BE2C (cell line): ENCODE measurements at regions not wholly inside any gene's neighbourhood (a gene's known extent, or its start where the extent isn't known, plus 50 kb on each side); places are given as distances from the start of the nearest gene placed in this dataset.

Experiments
- DNase-seq: peaks from one replicate; pipeline ENCODE4 v3.0.0-alpha.2; 2020
- H3K27me3 ChIP-seq: fragments of 250-450 bp; sonication (Bioruptor Pico); 2 replicates; pipeline ENCODE4 v1.5.1; 2020; ENCODE audit warnings: mild to moderate bottlenecking
- H3K36me3 ChIP-seq: fragments of 250-450 bp; sonication (Bioruptor Pico); 2 replicates; pipeline ENCODE4 v1.5.1; 2020; ENCODE audit warnings: mild to moderate bottlenecking
- H3K4me1 ChIP-seq: fragments of 250-450 bp; sonication (Bioruptor Pico); 2 replicates; pipeline ENCODE4 v1.5.1; 2020
- H3K4me3 ChIP-seq: 2 replicates; pipeline ENCODE4 v1.5.1; 2011; ENCODE audit warnings: low read depth, low read length
- H3K9me3 ChIP-seq: fragments of 250-450 bp; sonication (Bioruptor Pico); 2 replicates; pipeline ENCODE4 v1.5.1; 2020
- TF ChIP-seq, protein P1 (sequence below): IDR thresholded peaks from 2 replicates; pipeline ENCODE4 v1.5.1; 2012; ENCODE audit warnings: mild to moderate bottlenecking, low read depth, low read length

DNA sequence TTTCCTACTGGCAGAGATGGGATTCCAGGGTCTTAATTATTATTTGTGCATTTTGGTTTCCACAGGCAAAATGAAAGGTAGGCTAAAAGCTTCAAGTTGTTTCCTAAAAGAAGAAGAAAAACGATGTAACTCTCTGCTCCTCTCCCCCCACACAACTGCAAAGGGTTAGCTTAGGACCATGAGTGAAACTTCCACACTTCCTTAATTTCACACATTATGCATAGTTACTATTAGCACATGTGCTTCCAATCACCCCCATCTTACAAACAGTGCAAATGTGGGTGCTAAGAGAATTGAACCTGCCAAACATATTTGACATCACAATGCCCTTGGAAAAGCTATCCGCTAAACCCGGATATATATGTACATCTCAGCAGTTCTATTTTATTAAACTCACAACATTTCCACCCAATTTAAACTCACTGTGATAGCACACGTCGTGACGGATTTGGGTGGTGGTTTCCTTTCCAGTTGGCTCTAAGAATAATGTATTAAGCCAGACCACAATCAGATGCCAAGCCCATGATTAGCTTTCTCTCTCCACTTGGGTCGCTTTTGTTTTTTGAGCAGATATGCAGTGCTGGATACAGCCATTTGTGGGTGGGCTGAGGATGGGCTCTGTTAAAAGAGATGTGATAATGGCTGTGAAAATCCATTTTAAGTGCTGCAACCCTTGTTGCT, 245.0 kb upstream of the POU2AF2 start:
- no peak overlapping the region for H3K4me3 ChIP-seq
- TF ChIP-seq, protein P1, sequence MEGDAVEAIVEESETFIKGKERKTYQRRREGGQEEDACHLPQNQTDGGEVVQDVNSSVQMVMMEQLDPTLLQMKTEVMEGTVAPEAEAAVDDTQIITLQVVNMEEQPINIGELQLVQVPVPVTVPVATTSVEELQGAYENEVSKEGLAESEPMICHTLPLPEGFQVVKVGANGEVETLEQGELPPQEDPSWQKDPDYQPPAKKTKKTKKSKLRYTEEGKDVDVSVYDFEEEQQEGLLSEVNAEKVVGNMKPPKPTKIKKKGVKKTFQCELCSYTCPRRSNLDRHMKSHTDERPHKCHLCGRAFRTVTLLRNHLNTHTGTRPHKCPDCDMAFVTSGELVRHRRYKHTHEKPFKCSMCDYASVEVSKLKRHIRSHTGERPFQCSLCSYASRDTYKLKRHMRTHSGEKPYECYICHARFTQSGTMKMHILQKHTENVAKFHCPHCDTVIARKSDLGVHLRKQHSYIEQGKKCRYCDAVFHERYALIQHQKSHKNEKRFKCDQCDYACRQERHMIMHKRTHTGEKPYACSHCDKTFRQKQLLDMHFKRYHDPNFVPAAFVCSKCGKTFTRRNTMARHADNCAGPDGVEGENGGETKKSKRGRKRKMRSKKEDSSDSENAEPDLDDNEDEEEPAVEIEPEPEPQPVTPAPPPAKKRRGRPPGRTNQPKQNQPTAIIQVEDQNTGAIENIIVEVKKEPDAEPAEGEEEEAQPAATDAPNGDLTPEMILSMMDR, result no peak

DNA sequence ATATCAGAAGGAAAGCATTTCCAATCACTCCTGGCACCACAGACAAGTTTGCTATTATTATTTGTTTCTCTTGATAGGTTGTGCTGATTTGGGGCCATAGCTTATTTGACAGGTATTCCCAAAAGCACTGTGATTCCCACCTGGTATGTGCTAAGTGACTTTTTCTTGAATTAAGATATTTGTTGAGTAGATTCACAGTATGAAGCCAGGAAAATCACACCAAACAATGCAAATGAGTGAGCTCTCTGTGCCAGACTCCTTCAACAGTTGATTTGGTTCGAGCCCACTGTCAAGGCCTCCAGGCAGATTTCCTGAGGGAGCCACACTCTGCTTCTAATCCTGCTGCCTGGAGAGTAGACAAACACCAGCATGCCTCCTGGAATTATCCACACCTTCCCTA, 253.0 kb upstream of the POU2AF2 start:
- H3K4me3 ChIP-seq, result no peak overlapping the region
- H3K9me3 ChIP-seq, result no peaks in the 10 kb centered on the region
- H3K36me3 ChIP-seq, result no peaks in the 10 kb centered on the region
- H3K27me3 ChIP-seq, result no peaks in the 10 kb centered on the region
- H3K4me1 ChIP-seq, result no peaks in the 10 kb centered on the region
- TF ChIP-seq, protein P1, result no peak
- no peak for DNase-seq

More for the DNA sequence above, 245.0 kb upstream of the POU2AF2 start:
- Histone ChIP-seq H3K4me1 (no peaks in the 10 kb centered on the region), H3K36me3 (no peaks in the 10 kb centered on the region), H3K9me3 (no peaks in the 10 kb centered on the region), H3K27me3 (no peaks in the 10 kb centered on the region)
- DNase-seq, result no peak

DNA sequence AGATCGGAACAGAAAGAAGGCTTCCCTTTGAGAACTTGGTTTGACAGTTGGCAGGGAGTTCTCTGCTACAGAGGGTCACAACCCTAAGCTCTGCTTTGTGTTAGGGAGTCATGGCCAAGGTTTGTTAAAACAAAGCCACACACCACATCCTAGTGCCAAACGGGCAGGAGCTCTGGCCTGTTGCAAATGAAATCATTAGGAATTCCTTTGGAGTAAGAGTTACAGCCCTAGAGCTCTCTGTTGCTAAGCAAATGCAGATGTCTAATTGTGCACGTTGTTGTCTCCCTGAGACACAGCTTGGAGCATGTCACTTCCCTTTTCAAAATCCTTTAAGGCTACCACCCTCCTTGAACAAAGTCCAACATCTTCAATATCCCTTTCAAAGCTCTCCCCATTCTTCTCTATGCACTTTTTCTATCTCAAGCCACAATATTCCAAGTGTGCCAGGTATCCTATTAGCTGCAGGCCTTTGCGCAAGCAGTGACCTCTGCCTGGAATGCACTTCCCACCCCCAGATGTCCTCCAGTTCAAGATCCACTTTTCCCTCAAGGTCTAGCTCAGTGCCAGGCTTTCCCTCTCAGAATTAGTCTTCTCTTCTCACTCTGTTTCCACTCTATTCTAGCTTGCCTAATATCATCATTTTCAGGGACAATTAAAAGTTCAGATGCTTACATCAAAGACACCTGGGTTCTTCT, 253.7 kb upstream of the POU2AF2 start:
- H3K36me3 ChIP-seq, result no peaks in the 10 kb centered on the region
- DNase-seq, result no peak
- no peaks in the 10 kb centered on the region for H3K9me3 ChIP-seq
- no peaks in the 10 kb centered on the region for H3K27me3 ChIP-seq
- no peak overlapping the region for H3K4me3 ChIP-seq
- TF ChIP-seq, protein P1, result no peak
- no peaks in the 10 kb centered on the region for H3K4me1 ChIP-seq

DNA sequence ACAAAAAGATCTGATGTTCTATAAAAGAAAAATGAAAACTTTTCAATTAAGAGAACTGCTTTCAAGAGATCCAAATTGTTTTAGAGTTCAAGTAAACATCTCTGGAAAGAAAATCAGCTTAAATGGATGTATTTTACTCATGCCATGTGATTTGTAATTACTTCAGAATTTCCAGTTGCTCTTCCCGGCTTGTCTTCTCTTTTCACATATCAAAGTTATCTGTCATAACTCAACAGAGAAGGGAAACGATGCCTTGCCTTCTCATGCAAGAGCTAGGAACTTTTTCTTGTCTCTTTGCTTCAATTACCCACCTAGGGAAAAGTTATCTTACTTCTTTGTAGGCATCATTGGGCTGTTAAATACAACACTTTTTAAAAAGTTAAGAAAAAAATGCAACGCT, 255.2 kb upstream of the POU2AF2 start:
- no peak for DNase-seq

DNA sequence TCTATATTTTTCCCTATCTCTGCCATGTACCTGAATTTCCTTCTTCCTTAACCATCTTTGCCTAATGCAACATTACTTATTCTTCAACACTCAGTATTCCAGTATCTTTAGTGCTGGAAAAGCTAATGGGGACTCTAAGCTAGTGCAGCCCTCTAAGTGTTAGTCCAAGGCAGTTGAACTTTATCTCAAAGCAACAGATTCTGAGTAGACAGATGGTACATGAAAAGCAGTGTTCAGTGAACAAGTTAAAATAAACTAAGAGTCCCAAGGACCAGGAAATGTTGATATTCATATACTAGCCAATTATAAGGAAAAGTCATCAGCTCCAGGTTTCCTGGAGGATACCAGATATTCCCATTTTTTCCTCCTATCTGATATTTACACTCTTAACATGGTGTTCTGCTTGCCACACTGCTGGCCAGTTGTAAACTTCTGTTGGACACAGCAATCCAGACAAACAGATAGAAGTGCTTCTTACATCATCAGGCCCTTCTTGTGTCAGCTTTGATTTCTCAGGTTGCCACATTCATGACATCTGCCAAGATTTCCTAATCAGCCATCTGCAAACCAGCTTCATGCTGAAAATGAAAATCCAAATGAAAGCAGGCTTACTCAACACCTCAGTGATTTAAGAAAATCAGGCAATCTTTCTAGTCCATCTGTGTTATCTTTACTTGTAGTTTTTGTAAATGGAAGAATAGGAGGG, 255.9 kb upstream of the POU2AF2 start:
- Histone ChIP-seq H3K9me3 (no peaks in the 10 kb centered on the region), H3K27me3 (no peaks in the 10 kb centered on the region), H3K4me3 (no peak overlapping the region), H3K36me3 (no peaks in the 10 kb centered on the region), H3K4me1 (no peaks in the 10 kb centered on the region)
- TF ChIP-seq, protein P1, result no peak
- DNase-seq, result no peak

More for the DNA sequence above, 255.2 kb upstream of the POU2AF2 start:
- no peaks in the 10 kb centered on the region for H3K27me3 ChIP-seq
- H3K4me1 ChIP-seq, result no peaks in the 10 kb centered on the region
- TF ChIP-seq, protein P1, result no peak
- H3K9me3 ChIP-seq, result no peaks in the 10 kb centered on the region
- no peak overlapping the region for H3K4me3 ChIP-seq
- no peaks in the 10 kb centered on the region for H3K36me3 ChIP-seq
